OCI-LY1 (cell line): ENCODE measurements at regions not wholly inside any gene's neighbourhood (a gene's known extent, or its start where the extent isn't known, plus 50 kb on each side); places are given as distances from the start of the nearest gene placed in this dataset.

ENCODE experiments used
- H2AFZ ChIP-seq: fragments of 200-600 bp; sonication (generic), shearing (Covaris generic); 2 replicates; pipeline ENCODE4 v1.6.0; 2014; ENCODE audit warnings: antibody characterized with exemption, mild to moderate bottlenecking, low read length
- H3F3A ChIP-seq: fragments of 200-600 bp; sonication (generic), shearing (Covaris generic); 2 replicates; pipeline ENCODE4 v1.6.0; 2014; ENCODE audit warnings: mild to moderate bottlenecking, antibody characterized with exemption, low read length, moderate library complexity; ENCODE audit not compliant: insufficient read depth
- H3K27ac ChIP-seq: fragments of 200-600 bp; sonication (generic); 2 replicates; pipeline ENCODE4 v1.5.1; 2014; ENCODE audit warnings: low read length, mixed run types, mild to moderate bottlenecking, low read depth; ENCODE audit not compliant: poor library complexity, severe bottlenecking
- H3K27me3 ChIP-seq: fragments of 200-600 bp; sonication (generic); 2 replicates; pipeline ENCODE4 v1.6.0; 2014; ENCODE audit warnings: antibody characterized with exemption, mild to moderate bottlenecking, low read length, moderate library complexity; ENCODE audit not compliant: insufficient read depth
- H3K36me3 ChIP-seq: fragments of 200-600 bp; sonication (generic); 2 replicates; pipeline ENCODE4 v1.6.1; 2014; ENCODE audit warnings: mild to moderate bottlenecking, antibody characterized with exemption, low read length, moderate library complexity, mixed read lengths; ENCODE audit not compliant: insufficient read depth
- H3K4me1 ChIP-seq: fragments of 200-600 bp; sonication (generic); 2 replicates; pipeline ENCODE4 v1.5.1; 2014; ENCODE audit warnings: mild to moderate bottlenecking, low read length, moderate library complexity; ENCODE audit not compliant: insufficient read depth, severe bottlenecking
- H3K4me2 ChIP-seq: fragments of 200-600 bp; sonication (generic), shearing (Covaris generic); 2 replicates; pipeline ENCODE4 v1.6.1; 2014; ENCODE audit warnings: low read length
- H3K4me3 ChIP-seq: fragments of 200-600 bp; sonication (generic); 2 replicates; pipeline ENCODE4 v1.5.1; 2014; ENCODE audit warnings: low read length, low read depth, mild to moderate bottlenecking, mixed read lengths; ENCODE audit not compliant: poor library complexity, severe bottlenecking
- H3K79me2 ChIP-seq: fragments of 200-600 bp; shearing (Covaris generic); 2 replicates; pipeline ENCODE4 v1.6.1; 2016; ENCODE audit warnings: mixed run types, low read length, mixed read lengths; ENCODE audit not compliant: insufficient read depth
- H3K9ac ChIP-seq: fragments of 200-600 bp; sonication (generic), shearing (Covaris generic); 2 replicates; pipeline ENCODE4 v1.6.1; 2014; ENCODE audit warnings: mild to moderate bottlenecking, low read length, mixed read lengths
- H3K9me2 ChIP-seq: fragments of 200-600 bp; sonication (generic), shearing (Covaris generic); 2 replicates; pipeline ENCODE4 v1.6.1; 2014; ENCODE audit warnings: low read depth, mild to moderate bottlenecking, low read length, mixed read lengths
- H3K9me3 ChIP-seq: fragments of 200-600 bp; shearing (Covaris generic); 2 replicates; pipeline ENCODE4 v1.6.1; 2014; ENCODE audit warnings: low read length, mixed read lengths
- H4K20me1 ChIP-seq: fragments of 200-600 bp; sonication (generic), shearing (Covaris generic); 2 replicates; pipeline ENCODE4 v1.6.0; 2016; ENCODE audit warnings: mild to moderate bottlenecking, low read length; ENCODE audit not compliant: insufficient read depth
- CTCF ChIP-seq: fragments of 200-600 bp; sonication (generic), shearing (Covaris generic); IDR thresholded peaks from 2 replicates; pipeline ENCODE4 v1.5.1; 2017; ENCODE audit warnings: mild to moderate bottlenecking, antibody characterized with exemption, low read length, moderate library complexity, mixed read lengths
- EZH2 ChIP-seq: fragments of 200-600 bp; sonication (generic), shearing (Covaris generic); IDR thresholded peaks from 2 replicates; pipeline ENCODE4 v1.8.0; 2017; ENCODE audit warnings: borderline replicate concordance, mixed run types, mild to moderate bottlenecking, antibody characterized with exemption, low read length, moderate library complexity, mixed read lengths

- no peak overlapping the region for H3K9ac ChIP-seq
- no peaks in the 10 kb centered on the region for H3K4me1 ChIP-seq
- H3K4me3 ChIP-seq = no peak overlapping the region
- TF ChIP-seq CTCF = no peak
- H3K4me2 ChIP-seq = no peak overlapping the region
- no peaks in the 10 kb centered on the region for H3K36me3 ChIP-seq
- H3F3A ChIP-seq = no peaks in the 10 kb centered on the region
- no peaks in the 10 kb centered on the region for H4K20me1 ChIP-seq
- no peak overlapping the region for H3K27ac ChIP-seq
- no peak overlapping the region for H2AFZ ChIP-seq
- no peaks in the 10 kb centered on the region for H3K27me3 ChIP-seq
- no peaks in the 10 kb centered on the region for H3K79me2 ChIP-seq
- H3K9me2 ChIP-seq = no peaks in the 10 kb centered on the region
- no peaks in the 10 kb centered on the region for H3K9me3 ChIP-seq
Observed at GRCh38 chr10:44242091-44242490, 142.8 kb downstream of the CXCL12 start.

- Histone ChIP-seq H2AFZ (no peak overlapping the region), H3K4me3 (no peak overlapping the region), H3F3A (no peaks in the 10 kb centered on the region), H3K36me3 (no peaks in the 10 kb centered on the region), H3K4me1 (no peaks in the 10 kb centered on the region), H3K4me2 (no peak overlapping the region), H3K9ac (no peak overlapping the region), H3K27ac (no peak overlapping the region), H4K20me1 (no peaks in the 10 kb centered on the region), H3K9me2 (no peaks in the 10 kb centered on the region), H3K79me2 (no peaks in the 10 kb centered on the region), H3K27me3 (no peaks in the 10 kb centered on the region), H3K9me3 (no peaks in the 10 kb centered on the region)
- TF ChIP-seq CTCF = no peak
- TF ChIP-seq EZH2 = no peak
Observed at GRCh38 chr10:44240584-44241205, 144.2 kb downstream of the CXCL12 start.

GRCh38 chr10:44238212-44238611 lies 146.7 kb downstream of the CXCL12 start:
- H3K9me3 ChIP-seq = no peaks in the 10 kb centered on the region
- no peak overlapping the region for H3K27ac ChIP-seq
- no peak overlapping the region for H3K4me2 ChIP-seq
- no peak overlapping the region for H3K9ac ChIP-seq
- no peaks in the 10 kb centered on the region for H3K9me2 ChIP-seq
- TF ChIP-seq CTCF = no peak
- no peaks in the 10 kb centered on the region for H3K4me1 ChIP-seq
- H3K27me3 ChIP-seq = no peaks in the 10 kb centered on the region
- no peaks in the 10 kb centered on the region for H3F3A ChIP-seq
- H4K20me1 ChIP-seq = no peaks in the 10 kb centered on the region
- H3K4me3 ChIP-seq = no peak overlapping the region
- no peaks in the 10 kb centered on the region for H3K36me3 ChIP-seq
- no peaks in the 10 kb centered on the region for H3K79me2 ChIP-seq
- no peak overlapping the region for H2AFZ ChIP-seq
